Osteoblast (primary cell): ENCODE measurements at regions not wholly inside any gene's neighbourhood (a gene's known extent, or its start where the extent isn't known, plus 50 kb on each side); places are given as distances from the start of the nearest gene placed in this dataset.

Experiments
- DNase-seq: peaks from one replicate; pipeline ENCODE4 v3.0.0; 2011; ENCODE audit warnings: low spot score, mixed read lengths; ENCODE audit not compliant: insufficient read length; ENCODE audit errors: missing footprints
- H2AFZ ChIP-seq: 2 replicates; pipeline ENCODE4 v1.6.0; 2011; ENCODE audit warnings: mild to moderate bottlenecking, low read length
- H3K27ac ChIP-seq: 2 replicates; pipeline ENCODE4 v1.5.1; 2011; ENCODE audit warnings: mild to moderate bottlenecking, low read depth, low read length, moderate library complexity
- H3K27me3 ChIP-seq: 2 replicates; pipeline ENCODE4 v1.6.0; 2012; ENCODE audit warnings: mild to moderate bottlenecking, control low read depth, inconsistent platforms, low read length, moderate library complexity; ENCODE audit not compliant: insufficient read depth
- H3K36me3 ChIP-seq: 2 replicates; pipeline ENCODE4 v1.5.1; 2011; ENCODE audit warnings: mild to moderate bottlenecking, low read length, control low read depth, moderate library complexity; ENCODE audit not compliant: insufficient read depth
- H3K4me1 ChIP-seq: 2 replicates; pipeline ENCODE4 v1.5.1; 2011; ENCODE audit warnings: mild to moderate bottlenecking, low read length, control low read depth, moderate library complexity; ENCODE audit not compliant: insufficient read depth
- H3K4me2 ChIP-seq: 2 replicates; pipeline ENCODE4 v1.6.0; 2011; ENCODE audit warnings: mild to moderate bottlenecking, low read length; ENCODE audit not compliant: insufficient read depth
- H3K4me3 ChIP-seq: fragments of 200-600 bp; sonication (generic); 3 replicates; pipeline ENCODE4 v1.5.1; 2012; ENCODE audit warnings: mild to moderate bottlenecking, low read length, inconsistent platforms; ENCODE audit not compliant: insufficient read depth
- H3K79me2 ChIP-seq: 2 replicates; pipeline ENCODE4 v1.6.0; 2012; ENCODE audit warnings: mild to moderate bottlenecking, low read length, control low read depth, inconsistent platforms; ENCODE audit not compliant: insufficient read depth
- H3K9me3 ChIP-seq: 2 replicates; pipeline ENCODE4 v1.5.1; 2011; ENCODE audit warnings: low read depth, low read length, control low read depth
- H4K20me1 ChIP-seq: 2 replicates; pipeline ENCODE4 v1.6.0; 2012; ENCODE audit warnings: mild to moderate bottlenecking, low read length, control low read depth; ENCODE audit not compliant: insufficient read depth
- TF ChIP-seq, protein P1 (sequence below): IDR thresholded peaks from 2 replicates; pipeline ENCODE4 v1.5.1; 2011; ENCODE audit warnings: mild to moderate bottlenecking, low read depth, low read length, moderate library complexity; ENCODE audit errors: extremely low read depth

DNA sequence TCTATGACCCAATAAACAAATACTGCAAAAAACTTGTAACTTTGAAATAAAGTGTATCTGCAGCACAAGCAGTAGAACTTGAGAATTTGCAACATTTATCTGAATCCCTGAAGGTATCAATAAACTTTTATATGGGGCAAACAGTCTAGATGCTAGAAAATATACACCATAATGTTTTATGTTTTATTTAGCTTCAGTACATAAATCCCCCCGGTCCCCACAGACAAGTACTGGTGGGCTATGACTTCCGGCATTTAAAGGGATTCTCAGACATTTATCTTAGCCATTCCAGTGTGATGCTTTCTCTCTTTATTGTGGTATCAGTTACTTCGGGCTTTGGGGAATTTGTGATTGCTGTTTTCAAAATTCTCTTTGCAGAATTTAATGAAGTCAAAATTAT is 390.4 kb downstream of the SIPA1L2 start:
- Histone ChIP-seq H3K4me2 (no peak overlapping the region), H3K36me3 (no peaks in the 10 kb centered on the region), H3K79me2 (no peaks in the 10 kb centered on the region), H3K9me3 (no peaks in the 10 kb centered on the region), H3K27ac (no peak overlapping the region), H3K27me3 (no peaks in the 10 kb centered on the region), H3K4me3 (no peak overlapping the region), H3K4me1 (no peaks in the 10 kb centered on the region), H4K20me1 (no peaks in the 10 kb centered on the region), H2AFZ (no peak overlapping the region)
- TF ChIP-seq, protein P1, sequence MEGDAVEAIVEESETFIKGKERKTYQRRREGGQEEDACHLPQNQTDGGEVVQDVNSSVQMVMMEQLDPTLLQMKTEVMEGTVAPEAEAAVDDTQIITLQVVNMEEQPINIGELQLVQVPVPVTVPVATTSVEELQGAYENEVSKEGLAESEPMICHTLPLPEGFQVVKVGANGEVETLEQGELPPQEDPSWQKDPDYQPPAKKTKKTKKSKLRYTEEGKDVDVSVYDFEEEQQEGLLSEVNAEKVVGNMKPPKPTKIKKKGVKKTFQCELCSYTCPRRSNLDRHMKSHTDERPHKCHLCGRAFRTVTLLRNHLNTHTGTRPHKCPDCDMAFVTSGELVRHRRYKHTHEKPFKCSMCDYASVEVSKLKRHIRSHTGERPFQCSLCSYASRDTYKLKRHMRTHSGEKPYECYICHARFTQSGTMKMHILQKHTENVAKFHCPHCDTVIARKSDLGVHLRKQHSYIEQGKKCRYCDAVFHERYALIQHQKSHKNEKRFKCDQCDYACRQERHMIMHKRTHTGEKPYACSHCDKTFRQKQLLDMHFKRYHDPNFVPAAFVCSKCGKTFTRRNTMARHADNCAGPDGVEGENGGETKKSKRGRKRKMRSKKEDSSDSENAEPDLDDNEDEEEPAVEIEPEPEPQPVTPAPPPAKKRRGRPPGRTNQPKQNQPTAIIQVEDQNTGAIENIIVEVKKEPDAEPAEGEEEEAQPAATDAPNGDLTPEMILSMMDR: no peak
- no peak for DNase-seq

DNA sequence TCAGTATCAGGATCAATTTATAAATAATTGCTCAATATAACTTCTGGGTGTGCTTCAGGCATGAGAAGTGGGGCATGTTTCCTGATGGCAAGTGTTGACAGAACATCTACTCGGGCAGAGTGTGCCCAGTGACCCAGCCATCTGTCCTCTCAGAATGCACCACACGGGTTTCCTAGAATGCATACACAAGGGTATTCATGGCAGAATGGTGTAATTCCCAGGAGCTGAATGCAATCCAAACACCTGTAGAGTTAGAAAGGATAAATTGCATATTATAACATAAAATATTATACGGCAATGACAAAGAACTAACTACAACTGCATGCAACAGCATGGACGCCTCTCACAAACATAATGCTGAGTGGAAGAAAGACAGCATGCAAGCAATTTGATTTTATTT is 391.9 kb downstream of the SIPA1L2 start:
- no peak overlapping the region for H3K4me2 ChIP-seq
- no peak overlapping the region for H2AFZ ChIP-seq
- H3K27ac ChIP-seq: no peak overlapping the region
- H3K36me3 ChIP-seq: no peaks in the 10 kb centered on the region
- peak; percentile 76 for DNase-seq
- TF ChIP-seq, protein P1: no peak
- no peak overlapping the region for H3K4me3 ChIP-seq
- H3K9me3 ChIP-seq: no peaks in the 10 kb centered on the region
- H4K20me1 ChIP-seq: no peaks in the 10 kb centered on the region
- H3K79me2 ChIP-seq: no peaks in the 10 kb centered on the region
- no peaks in the 10 kb centered on the region for H3K27me3 ChIP-seq
- H3K4me1 ChIP-seq: no peaks in the 10 kb centered on the region

- Histone ChIP-seq H3K27me3 (no peaks in the 10 kb centered on the region), H3K79me2 (no peaks in the 10 kb centered on the region), H3K27ac (no peak overlapping the region), H2AFZ (no peak overlapping the region), H3K36me3 (no peaks in the 10 kb centered on the region), H3K9me3 (no peaks in the 10 kb centered on the region), H4K20me1 (no peaks in the 10 kb centered on the region), H3K4me3 (no peak overlapping the region), H3K4me2 (no peak overlapping the region), H3K4me1 (peaks cover 4% of the 10 kb centered on the region)
- no peak for DNase-seq
- TF ChIP-seq, protein P1: no peak
Measured at GRCh38 chr1:232227306-232227705, 402.6 kb downstream of the SIPA1L2 start.

- Histone ChIP-seq H2AFZ (peak overlapping the region; percentile 82), H3K27ac (no peak overlapping the region), H3K27me3 (no peaks in the 10 kb centered on the region), H3K36me3 (no peaks in the 10 kb centered on the region), H3K4me1 (peaks cover 4% of the 10 kb centered on the region), H3K4me2 (peak overlapping the region; percentile 61), H3K9me3 (no peaks in the 10 kb centered on the region), H3K79me2 (no peaks in the 10 kb centered on the region), H4K20me1 (no peaks in the 10 kb centered on the region), H3K4me3 (peak overlapping the region; percentile 30)
- DNase-seq: no peak
- TF ChIP-seq, protein P1: no peak
Measured at GRCh38 chr1:232226197-232226712, 403.7 kb downstream of the SIPA1L2 start.
